PC-9 (cell line): ENCODE measurements at regions not wholly inside any gene's neighbourhood (a gene's known extent, or its start where the extent isn't known, plus 50 kb on each side); places are given as distances from the start of the nearest gene placed in this dataset.

Experiments used
- BruUV-seq: library from RNA; stranded (reverse); fragments of 400-500 nt; replicated peaks from 2 replicates; lab custom pipeline; 2021; lab: Mats Ljungman, UMichigan
- CTCF ChIA-PET: fragments of 300-600 bp; sonication (Branson Sonifier 250); formaldehyde crosslinking; loops from one replicate; lab custom pipeline; 2022; ENCODE audit warnings: antibody characterized with exemption; lab: Charles Lee
- POLR2A ChIA-PET: fragments of 300-600 bp; sonication (Branson Sonifier 250); formaldehyde crosslinking; loops from one replicate; lab custom pipeline; 2022; ENCODE audit warnings: antibody characterized with exemption; ENCODE audit not compliant: unreplicated experiment; lab: Charles Lee
- DNase-seq, 2 experiments: peaks; one replicate each; pipeline versions ENCODE4 v3.0.0 to v3.0.0-alpha.2; 2015 to 2022; ENCODE audit warnings: mixed read lengths in 1 of 2
- H2AFZ ChIP-seq: fragments of 200-600 bp; sonication (generic); 2 replicates; pipeline ENCODE4 v1.8.1; 2017; ENCODE audit warnings: antibody characterized with exemption
- H3F3A ChIP-seq: fragments of 200-600 bp; sonication (generic); 2 replicates; pipeline ENCODE4 v1.8.1; 2017; ENCODE audit warnings: antibody characterized with exemption, mild to moderate bottlenecking, low read depth; ENCODE audit not compliant: insufficient read depth
- H3K27ac ChIP-seq: fragments of 200-600 bp; sonication (generic); 2 replicates; pipeline ENCODE4 v1.6.1; 2016; ENCODE audit warnings: mixed run types
- H3K27me3 ChIP-seq: fragments of 200-600 bp; sonication (generic); 2 replicates; pipeline ENCODE4 v1.6.1; 2016; ENCODE audit warnings: low read depth, mixed run types; ENCODE audit not compliant: insufficient read depth
- H3K36me3 ChIP-seq: fragments of 200-600 bp; sonication (generic); 2 replicates; pipeline ENCODE4 v1.6.1; 2016; ENCODE audit warnings: low read depth, mixed run types
- H3K4me1 ChIP-seq: fragments of 200-600 bp; sonication (generic); replicated peaks from 2 replicates; pipeline ENCODE4 v1.6.1; 2016; ENCODE audit warnings: mixed run types; ENCODE audit not compliant: insufficient read depth
- H3K4me2 ChIP-seq: fragments of 200-600 bp; sonication (generic); 2 replicates; pipeline ENCODE4 v1.6.1; 2017; ENCODE audit warnings: mixed run types
- H3K4me3 ChIP-seq: fragments of 200-600 bp; sonication (generic); 2 replicates; pipeline ENCODE4 v1.6.1; 2016; ENCODE audit warnings: mixed run types
- H3K79me2 ChIP-seq: fragments of 200-600 bp; sonication (generic); 2 replicates; pipeline ENCODE4 v1.6.1; 2017; ENCODE audit warnings: low read depth, mixed run types
- H3K9me2 ChIP-seq: fragments of 200-600 bp; sonication (generic); 2 replicates; pipeline ENCODE4 v1.8.1; 2017; ENCODE audit warnings: mild to moderate bottlenecking; ENCODE audit not compliant: insufficient read depth
- H3K9me3 ChIP-seq: fragments of 200-600 bp; sonication (generic); 2 replicates; pipeline ENCODE4 v1.8.1; 2016; ENCODE audit warnings: low read depth; ENCODE audit not compliant: insufficient read depth
- H4K20me1 ChIP-seq: fragments of 200-600 bp; sonication (generic); 2 replicates; pipeline ENCODE4 v1.8.1; 2017; ENCODE audit not compliant: insufficient read depth
- CTCF ChIP-seq: fragments of 200-600 bp; sonication (generic); conservative IDR thresholded peaks from 2 replicates; pipeline ENCODE4 v1.6.1; 2017; ENCODE audit warnings: mixed run types, antibody characterized with exemption, mild to moderate bottlenecking, moderate library complexity
- EZH2 ChIP-seq: fragments of 200-600 bp; sonication (generic); IDR thresholded peaks from 2 replicates; pipeline ENCODE4 v1.8.0; 2017; ENCODE audit warnings: antibody characterized with exemption, low read depth
- intact Hi-C: fragments of 100-400 bp; cut with micrococcal nuclease; formaldehyde crosslinking; loops from one replicate; pipeline ENCODE4 v1.10.0; 2022; ENCODE audit not compliant: unreplicated experiment

DNA sequence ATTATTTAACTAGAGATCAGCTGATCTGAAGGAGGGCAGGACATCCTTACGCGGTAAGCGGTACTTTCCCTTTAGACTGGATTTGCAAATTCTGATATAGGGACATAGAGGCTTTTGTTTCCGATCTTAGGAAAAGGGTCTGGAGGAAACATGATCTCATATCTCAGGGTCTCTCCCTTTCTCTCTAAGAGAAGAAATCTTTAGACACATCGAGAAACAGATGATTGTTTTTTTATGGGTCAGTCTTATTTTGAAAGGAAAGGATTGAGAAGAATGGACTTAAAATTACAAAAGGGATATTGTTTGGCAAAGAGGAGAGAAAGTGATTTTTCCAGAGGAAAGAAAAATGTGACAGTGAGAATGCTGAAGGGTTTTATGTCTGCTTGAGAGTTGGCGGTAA, 83.9 kb upstream of the OGFRL1 start:
- Histone ChIP-seq H3K36me3 (no peaks in the 10 kb centered on the region), H3K79me2 (no peaks in the 10 kb centered on the region), H4K20me1 (no peaks in the 10 kb centered on the region), H3K27me3 (no peaks in the 10 kb centered on the region), H2AFZ (no peak overlapping the region), H3F3A (no peaks in the 10 kb centered on the region), H3K4me3 (no peak overlapping the region), H3K9me2 (no peaks in the 10 kb centered on the region), H3K9me3 (no peaks in the 10 kb centered on the region), H3K4me1 (no peaks in the 10 kb centered on the region), H3K4me2 (no peak overlapping the region), H3K27ac (no peak overlapping the region)
- intact Hi-C loops, result no loop called here
- BruUV-seq, result no TSS peak
- TF ChIP-seq EZH2 (no peak), CTCF (no peak)
- CTCF ChIA-PET, result no interaction called here
- POLR2A ChIA-PET, result no interaction called here
- DNase-seq, result no peak

- H2AFZ ChIP-seq, result no peak overlapping the region
- ChIA-PET CTCF (interaction anchor here (1.1 kb wide), 1 partner anchor 11 kb away, joined by 7 read pairs; no protein-coding TSS in a partner anchor), POLR2A (no interaction called here)
- no peak overlapping the region for H3K4me3 ChIP-seq
- H3K4me1 ChIP-seq, result no peaks in the 10 kb centered on the region
- H3F3A ChIP-seq, result no peaks in the 10 kb centered on the region
- TF ChIP-seq CTCF (no peak), EZH2 (no peak)
- H3K4me2 ChIP-seq, result no peak overlapping the region
- H3K27ac ChIP-seq, result no peak overlapping the region
- no peaks in the 10 kb centered on the region for H4K20me1 ChIP-seq
- H3K27me3 ChIP-seq, result no peaks in the 10 kb centered on the region
- no TSS peak for BruUV-seq
- H3K9me2 ChIP-seq, result no peaks in the 10 kb centered on the region
- H3K36me3 ChIP-seq, result no peaks in the 10 kb centered on the region
- no peaks in the 10 kb centered on the region for H3K9me3 ChIP-seq
- intact Hi-C loops, result no loop called here
- DNase-seq, result no peak
- H3K79me2 ChIP-seq, result no peaks in the 10 kb centered on the region
Measured at GRCh38 chr6:71205336-71205956, 83.2 kb upstream of the OGFRL1 start.

DNA sequence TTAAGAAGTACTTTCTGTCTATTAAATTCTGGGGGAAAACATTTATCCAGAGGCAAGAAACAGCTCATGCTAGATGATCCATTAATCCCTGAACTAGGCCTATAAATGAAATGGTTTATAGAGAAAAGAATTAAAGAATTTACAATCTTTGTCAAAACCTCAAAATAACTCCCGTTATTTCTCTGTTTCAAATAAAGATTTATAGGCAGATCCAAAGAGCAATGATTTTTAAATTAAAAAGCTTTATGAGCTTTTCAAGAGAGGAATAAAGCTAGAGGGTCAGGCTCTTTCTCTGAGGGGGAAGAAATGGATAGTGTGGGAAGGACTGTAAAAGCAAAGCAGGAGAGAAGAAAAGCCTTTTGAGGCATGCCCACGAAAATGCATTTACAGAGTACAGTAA, 82.5 kb upstream of the OGFRL1 start:
- H3K36me3 ChIP-seq, result no peaks in the 10 kb centered on the region
- no peaks in the 10 kb centered on the region for H3K27me3 ChIP-seq
- H3K4me2 ChIP-seq, result no peak overlapping the region
- H3F3A ChIP-seq, result no peaks in the 10 kb centered on the region
- ChIA-PET POLR2A (no interaction called here), CTCF (interaction anchor here (1.1 kb wide), 1 partner anchor 12 kb away, joined by 7 read pairs; no protein-coding TSS in a partner anchor)
- no TSS peak for BruUV-seq
- no peaks in the 10 kb centered on the region for H3K79me2 ChIP-seq
- TF ChIP-seq CTCF (no peak), EZH2 (no peak)
- no peaks in the 10 kb centered on the region for H3K9me2 ChIP-seq
- no peak overlapping the region for H3K4me3 ChIP-seq
- DNase-seq, result no peak
- H3K9me3 ChIP-seq, result no peaks in the 10 kb centered on the region
- H3K27ac ChIP-seq, result no peak overlapping the region
- H3K4me1 ChIP-seq, result no peaks in the 10 kb centered on the region
- no peaks in the 10 kb centered on the region for H4K20me1 ChIP-seq
- intact Hi-C loops, result no loop called here
- no peak overlapping the region for H2AFZ ChIP-seq
